Keratinocyte (primary cell): ENCODE measurements at regions not wholly inside any gene's neighbourhood (a gene's known extent, or its start where the extent isn't known, plus 50 kb on each side); places are given as distances from the start of the nearest gene placed in this dataset.

Source experiments
- CTCF ChIP-seq, 3 experiments: IDR thresholded peaks in 1 of 3; conservative IDR thresholded peaks in 1 of 3; optimal IDR thresholded peaks in 1 of 3; 2 replicates in 2 of 3; 3 replicates in 1 of 3; pipeline versions ENCODE3 to v1.5.1; 2011; ENCODE audit warnings: low read length in 3 of 3, mild to moderate bottlenecking in 3 of 3, moderate library complexity in 2 of 3, control low read depth in 1 of 3, inconsistent platforms in 1 of 3; ENCODE audit not compliant: insufficient read depth in 2 of 3; ENCODE audit errors: extremely low read depth in 1 of 3
- EZH2 ChIP-seq: IDR thresholded peaks from one replicate; pipeline ENCODE4 v1.6.1; 2012; ENCODE audit warnings: inconsistent platforms, mild to moderate bottlenecking, low read length, moderate library complexity

DNA sequence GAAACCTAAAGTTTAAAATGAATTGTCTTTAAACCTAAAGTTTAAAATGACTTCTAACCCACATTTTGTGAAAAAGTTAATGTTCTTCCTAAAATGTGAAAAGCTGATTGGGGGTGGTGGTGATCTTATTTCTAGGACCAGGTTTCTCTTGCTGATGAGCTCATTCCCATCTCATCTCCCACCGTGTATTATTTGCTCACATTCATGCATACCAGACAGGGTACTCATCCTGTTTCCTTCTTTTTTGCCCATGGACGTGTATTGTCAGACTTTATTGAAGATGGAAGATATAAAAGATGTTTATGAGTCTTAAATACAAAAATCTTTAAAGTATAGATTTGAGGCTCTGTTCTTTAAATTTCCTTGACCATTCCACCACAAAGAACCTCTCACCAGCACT is 70.1 kb upstream of the MPHOSPH6 start:
- TF ChIP-seq CTCF (optimal IDR thresholded peaks at IDR 0.05 in 1 of 3, IDR thresholded peaks at IDR 0.05 in 1 of 3, conservative IDR thresholded peaks at IDR 0.05 in 1 of 3; ENCODE audit: extremely low read depth in 1 of 3, insufficient read depth in 2 of 3, low read length in 3 of 3) (no peak), EZH2 (no peak)
